ENCODE measurements at regions not wholly inside any gene's neighbourhood (a gene's known extent, or its start where the extent isn't known, plus 50 kb on each side); places are given as distances from the start of the nearest gene placed in this dataset.

DNA sequence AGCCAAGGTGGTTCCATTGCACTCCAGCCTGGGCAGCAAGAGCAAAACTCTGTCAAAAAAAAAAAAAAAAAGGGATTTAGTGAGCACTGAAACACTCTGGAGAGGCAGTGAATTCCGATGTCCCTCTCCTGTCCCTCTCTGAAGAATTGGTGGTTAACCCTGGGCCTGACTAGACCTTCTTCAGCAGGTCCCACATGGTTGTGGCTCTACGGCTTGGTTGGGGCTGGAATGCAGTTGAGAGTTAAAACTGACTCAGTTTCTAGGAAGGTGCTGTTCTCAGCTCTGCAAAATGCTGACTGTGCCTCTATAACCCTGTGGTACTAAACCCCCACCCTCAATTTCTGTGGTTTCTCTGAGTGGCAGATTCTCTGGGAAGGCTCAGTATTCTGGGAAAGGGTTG lies 173.3 kb downstream of the SEC16B start:
- H3K4me3 ChIP-seq (ENCODE audit: low read depth, low read length), result no peak overlapping the region
- H3K36me3 ChIP-seq (ENCODE audit: control insufficient read depth, insufficient read depth, low read length), result no peaks in the 10 kb centered on the region
- DNase-seq (no peak), ATAC-seq (ENCODE audit: low read depth in 2 of 2) (no peak)
- no peak overlapping the region for H3K27ac ChIP-seq (ENCODE audit: insufficient read depth, low read length, poor library complexity, severe bottlenecking)
- peaks cover 4% of the 10 kb centered on the region for H3K27me3 Mint-ChIP-seq
- H3K27me3 ChIP-seq (ENCODE audit: control insufficient read depth, insufficient read depth, low read length), result no peaks in the 10 kb centered on the region
- H3K4me1 ChIP-seq (ENCODE audit: control insufficient read depth, insufficient read depth, low read length, poor library complexity, severe bottlenecking), result no peaks in the 10 kb centered on the region
- no peak overlapping the region for H3K27ac Mint-ChIP-seq
- no peaks in the 10 kb centered on the region for H3K36me3 Mint-ChIP-seq
- no peaks in the 10 kb centered on the region for H3K4me1 Mint-ChIP-seq
- peaks cover 0 to 14% (median 6%) of the 10 kb centered on the region in 7 donors for H3K9me3 Mint-ChIP-seq
- H3K9me3 ChIP-seq (ENCODE audit: control insufficient read depth in 2 of 2, low read length in 2 of 2), result no peaks in the 10 kb centered on the region
- H3K4me3 Mint-ChIP-seq, result no peak overlapping the region

DNA sequence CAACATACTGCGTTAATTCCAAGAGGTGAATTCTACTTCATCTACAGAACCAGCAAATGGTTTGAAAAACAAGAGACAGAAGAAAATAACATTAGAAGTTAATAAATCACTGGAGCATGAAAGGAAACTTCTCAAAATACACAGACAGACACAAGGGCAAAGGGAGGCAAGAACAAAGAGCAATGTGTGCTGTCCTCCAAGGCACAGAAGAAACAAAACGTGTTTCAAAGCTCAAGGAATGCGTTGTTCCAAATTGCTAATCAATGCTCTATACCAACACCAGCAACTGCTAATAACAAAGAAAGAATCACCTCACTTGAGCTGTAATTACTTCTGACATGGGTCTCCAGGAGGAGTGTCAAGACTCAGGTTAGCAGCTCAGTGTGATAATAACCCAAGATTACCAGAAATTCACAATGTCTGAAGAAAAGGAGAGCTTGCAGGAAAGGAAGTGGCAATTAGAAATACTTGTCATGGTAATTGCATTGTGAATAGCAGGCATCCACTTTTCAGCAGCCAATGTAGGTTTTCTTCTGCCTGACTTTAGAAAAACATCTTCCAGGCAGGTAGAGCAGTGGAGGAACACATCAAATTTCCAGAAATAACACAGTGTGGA lies 175.4 kb downstream of the SEC16B start:
- no peak overlapping the region for H3K4me3 ChIP-seq (ENCODE audit: low read depth, low read length)
- Mint-ChIP-seq H3K9me3 (peaks cover 1 to 9% (median 5%) of the 10 kb centered on the region in 7 donors), H3K36me3 (no peaks in the 10 kb centered on the region), H3K4me3 (no peak overlapping the region), H3K27ac (no peak overlapping the region), H3K4me1 (no peaks in the 10 kb centered on the region), H3K27me3 (peaks cover 4% of the 10 kb centered on the region)
- H3K9me3 ChIP-seq (ENCODE audit: control insufficient read depth in 2 of 2, low read length in 2 of 2), result no peaks in the 10 kb centered on the region
- H3K27me3 ChIP-seq (ENCODE audit: control insufficient read depth, insufficient read depth, low read length), result no peaks in the 10 kb centered on the region
- H3K4me1 ChIP-seq (ENCODE audit: control insufficient read depth, insufficient read depth, low read length, poor library complexity, severe bottlenecking), result no peaks in the 10 kb centered on the region
- no peak overlapping the region for H3K27ac ChIP-seq (ENCODE audit: insufficient read depth, low read length, poor library complexity, severe bottlenecking)
- DNase-seq (no peak), ATAC-seq (ENCODE audit: low read depth in 2 of 2) (no peak)
- H3K36me3 ChIP-seq (ENCODE audit: control insufficient read depth, insufficient read depth, low read length), result no peaks in the 10 kb centered on the region

DNA sequence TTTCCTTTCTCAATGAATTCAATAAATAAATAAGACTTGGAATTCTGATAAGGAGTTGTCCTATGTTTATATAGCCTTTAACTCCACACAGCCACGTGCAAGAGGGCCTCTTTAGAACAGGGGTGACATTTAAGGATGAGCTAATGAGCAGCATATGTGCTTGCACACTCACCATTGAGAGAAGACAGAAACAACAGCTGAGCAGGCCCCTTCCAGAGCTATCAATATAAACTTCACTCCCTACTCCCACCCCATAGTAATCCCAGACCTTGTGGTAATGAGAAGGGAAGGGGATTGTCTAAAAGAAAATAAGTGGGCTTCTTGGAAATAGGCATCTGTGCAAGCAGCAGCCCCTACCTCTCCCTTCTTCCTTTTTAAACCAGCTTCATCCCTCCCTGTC lies 176.0 kb downstream of the SEC16B start:
- Histone ChIP-seq H3K4me1 (ENCODE audit: control insufficient read depth, insufficient read depth, low read length, poor library complexity, severe bottlenecking) (no peaks in the 10 kb centered on the region), H3K27me3 (ENCODE audit: control insufficient read depth, insufficient read depth, low read length) (no peaks in the 10 kb centered on the region), H3K36me3 (ENCODE audit: control insufficient read depth, insufficient read depth, low read length) (no peaks in the 10 kb centered on the region), H3K27ac (ENCODE audit: insufficient read depth, low read length, poor library complexity, severe bottlenecking) (no peak overlapping the region), H3K9me3 (ENCODE audit: control insufficient read depth in 2 of 2, low read length in 2 of 2) (no peaks in the 10 kb centered on the region), H3K4me3 (ENCODE audit: low read depth, low read length) (no peak overlapping the region)
- Mint-ChIP-seq H3K4me3 (no peak overlapping the region), H3K27me3 (peaks cover 4% of the 10 kb centered on the region), H3K36me3 (no peaks in the 10 kb centered on the region), H3K9me3 (peaks cover 1 to 9% (median 5%) of the 10 kb centered on the region in 7 donors), H3K4me1 (no peaks in the 10 kb centered on the region), H3K27ac (no peak overlapping the region)
- DNase-seq (no peak), ATAC-seq (ENCODE audit: low read depth in 2 of 2) (no peak)

DNA sequence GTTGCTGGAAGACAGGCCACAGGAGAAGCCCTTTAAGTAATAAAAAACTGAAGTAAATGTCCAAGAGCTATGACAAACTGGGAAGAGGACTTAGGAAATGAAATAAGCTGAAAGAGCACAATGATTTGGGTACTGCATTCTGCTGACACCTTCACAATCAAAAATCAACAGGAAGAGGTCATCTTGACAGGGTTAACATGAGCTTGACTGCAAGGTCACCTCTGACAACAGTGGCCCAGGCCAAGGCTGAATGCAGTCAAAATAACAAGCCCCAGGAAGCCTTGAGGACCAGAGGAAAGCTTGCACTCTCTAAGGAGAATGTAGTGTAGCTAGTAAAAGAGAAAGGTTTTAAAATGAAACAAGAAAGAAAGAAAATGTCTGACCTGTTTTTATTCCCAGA lies 179.3 kb downstream of the SEC16B start:
- H3K4me3 Mint-ChIP-seq, result no peak overlapping the region
- no peak for ATAC-seq (ENCODE audit: low read depth in 2 of 2)
- Histone ChIP-seq H3K4me3 (ENCODE audit: low read depth, low read length) (no peak overlapping the region), H3K27me3 (ENCODE audit: control insufficient read depth, insufficient read depth, low read length) (no peaks in the 10 kb centered on the region), H3K27ac (ENCODE audit: insufficient read depth, low read length, poor library complexity, severe bottlenecking) (no peak overlapping the region), H3K9me3 (ENCODE audit: control insufficient read depth in 2 of 2, low read length in 2 of 2) (no peaks in the 10 kb centered on the region), H3K36me3 (ENCODE audit: control insufficient read depth, insufficient read depth, low read length) (no peaks in the 10 kb centered on the region), H3K4me1 (ENCODE audit: control insufficient read depth, insufficient read depth, low read length, poor library complexity, severe bottlenecking) (no peaks in the 10 kb centered on the region)
- H3K4me1 Mint-ChIP-seq, result no peaks in the 10 kb centered on the region
- no peak for DNase-seq
- H3K27me3 Mint-ChIP-seq, result no peaks in the 10 kb centered on the region
- no peak overlapping the region for H3K27ac Mint-ChIP-seq
- peaks cover 2 to 12% (median 5%) of the 10 kb centered on the region in 7 donors for H3K9me3 Mint-ChIP-seq
- no peaks in the 10 kb centered on the region for H3K36me3 Mint-ChIP-seq

DNA sequence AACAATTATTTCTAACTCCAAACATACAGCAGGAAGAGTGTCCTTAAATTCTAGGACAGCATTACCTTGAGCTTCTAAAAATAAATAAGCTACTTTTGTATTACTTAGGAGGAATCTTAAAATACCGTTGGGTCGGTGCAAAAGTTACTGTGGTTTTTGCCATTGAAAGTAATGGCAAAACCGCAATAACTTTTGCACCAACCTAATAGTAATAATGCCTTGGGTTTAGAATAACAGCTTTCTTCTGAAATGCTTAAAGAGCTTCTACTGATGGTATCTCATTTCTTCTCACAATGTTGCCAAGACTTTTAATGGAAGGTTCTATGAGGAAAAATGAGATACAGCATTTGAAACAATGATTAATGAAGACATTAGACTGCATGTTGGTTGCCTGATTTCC lies 179.9 kb downstream of the SEC16B start:
- Mint-ChIP-seq H3K4me3 (no peak overlapping the region), H3K4me1 (no peaks in the 10 kb centered on the region), H3K27me3 (no peaks in the 10 kb centered on the region), H3K36me3 (no peaks in the 10 kb centered on the region), H3K9me3 (peaks cover 2 to 12% (median 5%) of the 10 kb centered on the region in 7 donors), H3K27ac (no peak overlapping the region)
- Histone ChIP-seq H3K4me1 (ENCODE audit: control insufficient read depth, insufficient read depth, low read length, poor library complexity, severe bottlenecking) (no peaks in the 10 kb centered on the region), H3K27me3 (ENCODE audit: control insufficient read depth, insufficient read depth, low read length) (no peaks in the 10 kb centered on the region), H3K4me3 (ENCODE audit: low read depth, low read length) (no peak overlapping the region), H3K9me3 (ENCODE audit: control insufficient read depth in 2 of 2, low read length in 2 of 2) (no peaks in the 10 kb centered on the region), H3K27ac (ENCODE audit: insufficient read depth, low read length, poor library complexity, severe bottlenecking) (no peak overlapping the region), H3K36me3 (ENCODE audit: control insufficient read depth, insufficient read depth, low read length) (no peaks in the 10 kb centered on the region)
- no peak for ATAC-seq (ENCODE audit: low read depth in 2 of 2)
- DNase-seq, result no peak

DNA sequence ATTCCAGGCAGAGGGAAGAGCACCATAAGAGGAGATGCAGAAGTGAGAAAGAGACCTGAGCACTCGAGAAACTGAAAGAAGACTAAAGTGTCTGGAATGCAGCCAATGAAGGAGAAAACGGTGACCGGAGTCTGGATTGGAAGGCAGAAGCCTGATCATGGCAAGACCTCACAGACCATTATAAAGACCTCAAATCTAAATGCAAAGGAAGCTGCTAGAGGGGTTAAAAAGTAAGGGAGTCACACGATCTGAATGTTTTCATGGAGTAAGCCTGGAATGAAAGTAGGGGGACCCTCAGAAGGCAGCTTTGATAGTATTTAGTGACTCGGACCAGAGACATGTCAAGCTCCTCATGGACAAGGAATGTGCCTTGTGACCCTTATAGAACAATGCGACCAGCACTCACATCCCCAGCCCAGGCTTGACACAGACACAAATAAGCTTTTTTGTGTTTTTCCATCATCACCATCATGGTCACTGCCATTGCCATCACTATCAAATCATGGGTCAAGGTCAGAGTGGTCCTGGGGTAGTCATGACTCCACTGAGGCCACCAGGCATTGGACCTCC lies 183.6 kb downstream of the SEC16B start:
- H3K4me1 ChIP-seq (ENCODE audit: control insufficient read depth, insufficient read depth, low read length, poor library complexity, severe bottlenecking), result no peaks in the 10 kb centered on the region
- Mint-ChIP-seq H3K27ac (no peak overlapping the region), H3K9me3 (peaks cover 0 to 12% (median 5%) of the 10 kb centered on the region in 7 donors), H3K4me3 (no peak overlapping the region), H3K27me3 (no peaks in the 10 kb centered on the region), H3K36me3 (no peaks in the 10 kb centered on the region), H3K4me1 (no peaks in the 10 kb centered on the region)
- ATAC-seq (ENCODE audit: low read depth in 2 of 2) (no peak), DNase-seq (no peak)
- no peaks in the 10 kb centered on the region for H3K27me3 ChIP-seq (ENCODE audit: control insufficient read depth, insufficient read depth, low read length)
- H3K9me3 ChIP-seq (ENCODE audit: control insufficient read depth in 2 of 2, low read length in 2 of 2), result no peaks in the 10 kb centered on the region
- H3K27ac ChIP-seq (ENCODE audit: insufficient read depth, low read length, poor library complexity, severe bottlenecking), result no peak overlapping the region
- no peaks in the 10 kb centered on the region for H3K36me3 ChIP-seq (ENCODE audit: control insufficient read depth, insufficient read depth, low read length)
- no peak overlapping the region for H3K4me3 ChIP-seq (ENCODE audit: low read depth, low read length)

DNA sequence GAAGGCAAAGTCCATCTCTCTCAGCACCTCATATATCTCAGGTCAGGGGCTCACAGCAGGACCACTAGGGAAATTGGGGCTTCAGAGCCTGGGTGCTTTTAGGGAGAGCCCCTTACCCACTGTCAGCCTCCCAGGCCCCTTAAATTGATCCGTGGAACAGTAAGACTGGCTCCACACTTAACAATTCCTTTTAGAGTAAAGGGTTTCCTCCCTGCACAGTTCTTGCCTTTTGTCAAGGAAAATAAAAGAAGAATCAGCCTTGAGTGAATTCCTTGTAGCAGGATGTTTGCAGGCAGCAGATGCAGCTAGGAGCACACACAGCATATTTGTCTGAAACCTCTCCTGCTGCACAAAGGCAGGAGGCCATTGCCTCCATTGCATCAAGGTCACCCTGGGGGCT lies 184.9 kb downstream of the SEC16B start:
- H3K27ac Mint-ChIP-seq, result no peak overlapping the region

DNA sequence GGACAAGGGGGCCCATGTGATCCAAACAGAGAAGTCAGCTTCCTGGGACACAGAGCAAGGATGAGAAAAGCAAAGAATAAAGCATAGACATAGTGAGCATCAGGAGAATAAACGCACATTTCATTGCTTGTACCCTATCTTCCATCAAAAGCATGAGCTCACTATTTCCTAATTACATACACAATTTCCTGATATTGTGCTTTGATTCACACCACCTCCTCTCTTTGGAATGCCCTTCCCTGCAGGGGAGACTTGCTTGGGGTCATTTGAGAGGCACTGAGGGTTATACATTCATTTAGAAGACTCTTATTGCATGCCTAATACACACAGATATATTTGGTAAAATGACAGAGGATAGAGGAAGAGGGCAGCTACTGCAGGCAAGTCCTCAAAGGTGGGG lies 185.4 kb downstream of the SEC16B start:
- DNase-seq (no peak), ATAC-seq (ENCODE audit: low read depth in 2 of 2) (no peak)
- no peaks in the 10 kb centered on the region for H3K4me1 Mint-ChIP-seq
- no peak overlapping the region for H3K4me3 Mint-ChIP-seq
- H3K27ac ChIP-seq (ENCODE audit: insufficient read depth, low read length, poor library complexity, severe bottlenecking), result no peak overlapping the region
- H3K27me3 Mint-ChIP-seq, result no peaks in the 10 kb centered on the region
- H3K27ac Mint-ChIP-seq, result no peak overlapping the region
- H3K36me3 ChIP-seq (ENCODE audit: control insufficient read depth, insufficient read depth, low read length), result no peaks in the 10 kb centered on the region
- H3K36me3 Mint-ChIP-seq, result no peaks in the 10 kb centered on the region
- no peaks in the 10 kb centered on the region for H3K4me1 ChIP-seq (ENCODE audit: control insufficient read depth, insufficient read depth, low read length, poor library complexity, severe bottlenecking)
- peaks cover 0 to 14% (median 6%) of the 10 kb centered on the region in 7 donors for H3K9me3 Mint-ChIP-seq
- no peaks in the 10 kb centered on the region for H3K27me3 ChIP-seq (ENCODE audit: control insufficient read depth, insufficient read depth, low read length)
- no peak overlapping the region for H3K4me3 ChIP-seq (ENCODE audit: low read depth, low read length)
- no peaks in the 10 kb centered on the region for H3K9me3 ChIP-seq (ENCODE audit: control insufficient read depth in 2 of 2, low read length in 2 of 2)

More for the DNA sequence above, 184.9 kb downstream of the SEC16B start:
- H3K4me3 ChIP-seq (ENCODE audit: low read depth, low read length), result no peak overlapping the region
- Mint-ChIP-seq H3K4me1 (no peaks in the 10 kb centered on the region), H3K27me3 (no peaks in the 10 kb centered on the region), H3K36me3 (no peaks in the 10 kb centered on the region), H3K4me3 (no peak overlapping the region), H3K9me3 (peaks cover 0 to 14% (median 6%) of the 10 kb centered on the region in 7 donors)
- no peaks in the 10 kb centered on the region for H3K27me3 ChIP-seq (ENCODE audit: control insufficient read depth, insufficient read depth, low read length)
- no peaks in the 10 kb centered on the region for H3K36me3 ChIP-seq (ENCODE audit: control insufficient read depth, insufficient read depth, low read length)
- DNase-seq, result no peak
- H3K4me1 ChIP-seq (ENCODE audit: control insufficient read depth, insufficient read depth, low read length, poor library complexity, severe bottlenecking), result no peaks in the 10 kb centered on the region
- no peaks in the 10 kb centered on the region for H3K9me3 ChIP-seq (ENCODE audit: control insufficient read depth in 2 of 2, low read length in 2 of 2)
- H3K27ac ChIP-seq (ENCODE audit: insufficient read depth, low read length, poor library complexity, severe bottlenecking), result no peak overlapping the region
- ATAC-seq (ENCODE audit: low read depth in 2 of 2), result no peak
